Limb (tissue), 2 donors: ENCODE measurements at regions not wholly inside any gene's neighbourhood (a gene's known extent, or its start where the extent isn't known, plus 50 kb on each side); places are given as distances from the start of the nearest gene placed in this dataset.
"Not testable (repeated sequence)": the region's sequence is repeated elsewhere in the genome, so short reads cannot be mapped to it uniquely, and the experiment has no call there.

ENCODE experiments used
- DNase-seq, 2 donors: peaks; one replicate each; pipeline ENCODE4 v3.0.0-alpha.2; 2016; ENCODE audit errors: extremely low spot score in 2 of 2

DNA sequence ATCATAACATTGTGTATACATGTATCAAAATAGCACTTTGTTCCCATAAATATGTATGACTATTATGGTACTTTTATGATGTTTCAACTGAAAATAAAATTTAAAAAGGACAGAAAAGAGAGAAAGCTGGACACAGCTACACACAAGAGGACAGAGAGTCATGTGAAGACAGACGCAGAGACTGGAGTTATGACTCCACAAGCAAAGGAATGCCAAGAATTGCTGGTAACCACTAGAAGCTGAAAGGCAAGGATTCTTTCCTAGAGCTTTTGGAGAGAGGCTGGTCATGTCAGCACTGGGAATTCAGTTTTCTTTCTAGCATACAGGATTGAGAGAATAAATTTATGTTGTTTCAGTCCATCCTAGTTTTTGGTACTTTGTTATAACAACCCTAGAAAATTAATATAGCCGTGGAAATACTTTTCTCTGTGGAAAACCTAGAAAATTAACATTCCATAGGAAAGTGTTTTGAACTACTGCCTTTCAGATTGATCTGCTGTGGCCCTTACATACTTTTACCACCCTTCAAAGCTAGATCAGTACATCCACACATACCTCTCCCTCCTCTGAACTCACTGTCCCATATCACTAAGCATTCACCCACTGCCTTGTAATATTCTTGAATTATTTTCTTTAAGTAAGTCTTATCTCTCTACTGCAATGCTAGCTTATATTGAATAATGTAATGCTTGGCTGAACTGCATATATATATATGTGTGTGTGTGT lies 575.3 kb downstream of the IPMK start:
- DNase-seq, result peak in 1 of 2 donors; percentile 13

DNA sequence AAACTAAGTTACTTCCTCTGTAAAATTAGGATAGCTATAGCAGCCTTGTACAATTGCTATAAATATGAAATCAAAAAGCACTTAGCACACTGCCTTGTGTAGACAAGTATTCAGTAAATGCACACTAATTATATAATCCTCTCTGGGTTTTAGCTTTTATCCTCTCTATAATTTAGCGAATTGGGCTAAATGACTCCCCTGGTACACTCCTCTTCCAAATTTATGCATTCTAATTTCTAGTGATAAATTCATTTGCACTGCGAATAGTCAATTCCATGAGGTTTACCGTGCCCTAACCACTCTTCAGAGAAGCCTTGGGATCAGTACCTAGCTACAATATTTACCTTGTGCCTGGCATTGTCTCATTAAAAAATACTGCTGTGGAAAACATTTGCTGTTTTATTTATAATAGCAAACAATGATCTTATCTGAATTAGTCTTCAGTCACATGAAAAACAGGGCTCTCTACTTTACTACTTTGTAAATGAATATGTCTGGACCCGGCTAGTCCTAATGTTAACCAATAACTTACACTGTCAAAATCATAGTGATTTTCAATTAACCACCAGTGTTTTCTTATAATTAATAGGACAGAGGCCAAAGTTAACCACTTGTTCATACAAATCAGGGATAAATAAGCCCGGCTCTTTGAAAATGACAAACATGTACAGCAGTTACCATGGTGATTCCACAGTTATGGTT lies 577.9 kb downstream of the IPMK start:
- DNase-seq, result no peak

- no peak for DNase-seq
Observed at GRCh38 chr10:57679916-57680315, 587.8 kb downstream of the IPMK start.

- no peak for DNase-seq
Observed at GRCh38 chr10:57675125-57675524, 592.6 kb downstream of the IPMK start.

- no peak for DNase-seq
Observed at GRCh38 chr10:57673446-57673960, 594.2 kb downstream of the IPMK start.

GRCh38 chr10:57664815-57665214 lies 602.9 kb downstream of the IPMK start:
- no peak for DNase-seq

GRCh38 chr10:57663401-57663800 lies 604.3 kb downstream of the IPMK start:
- no peak for DNase-seq

DNA sequence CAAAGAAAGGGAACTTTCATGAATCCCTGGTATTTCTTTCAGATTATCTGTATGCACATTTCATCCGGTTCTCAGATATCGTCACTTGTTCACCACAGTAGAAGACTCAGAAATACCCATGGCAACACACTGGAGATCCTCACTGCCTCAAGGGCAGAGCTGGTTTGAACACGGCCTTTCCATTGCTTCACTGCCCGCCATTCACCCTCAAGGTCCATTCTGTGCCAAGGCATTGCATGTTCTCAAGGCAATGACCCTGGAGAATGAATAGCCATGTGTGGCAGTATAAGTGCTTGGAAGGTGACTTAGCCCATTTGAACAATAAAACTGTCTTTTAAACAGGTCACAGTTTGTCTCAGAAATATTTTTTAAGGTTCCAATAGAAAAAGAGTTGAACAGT lies 606.5 kb downstream of the IPMK start:
- no peak for DNase-seq

GRCh38 chr10:57657164-57657765 lies 610.4 kb downstream of the IPMK start:
- DNase-seq, result peak; percentile 44 to 65

DNA sequence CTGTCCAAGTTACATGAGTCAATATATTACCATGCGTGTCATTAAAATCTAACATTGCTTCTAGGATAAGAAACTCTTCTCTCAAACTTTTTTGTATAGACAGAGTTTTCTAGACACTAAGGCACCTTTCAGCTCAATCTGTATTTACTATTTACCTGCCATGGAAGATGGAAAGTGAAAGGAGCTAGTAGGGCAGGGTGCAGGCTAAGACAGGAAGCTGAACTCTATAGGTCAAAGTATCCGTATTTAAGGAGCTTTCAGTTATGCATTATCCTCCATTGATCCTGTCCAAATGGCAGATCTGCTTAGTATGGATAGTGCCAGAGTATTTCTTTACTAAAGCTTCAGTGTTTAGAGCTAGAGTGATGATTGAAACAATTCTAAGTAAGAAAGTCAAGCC lies 612.8 kb downstream of the IPMK start:
- DNase-seq, result no peak

DNA sequence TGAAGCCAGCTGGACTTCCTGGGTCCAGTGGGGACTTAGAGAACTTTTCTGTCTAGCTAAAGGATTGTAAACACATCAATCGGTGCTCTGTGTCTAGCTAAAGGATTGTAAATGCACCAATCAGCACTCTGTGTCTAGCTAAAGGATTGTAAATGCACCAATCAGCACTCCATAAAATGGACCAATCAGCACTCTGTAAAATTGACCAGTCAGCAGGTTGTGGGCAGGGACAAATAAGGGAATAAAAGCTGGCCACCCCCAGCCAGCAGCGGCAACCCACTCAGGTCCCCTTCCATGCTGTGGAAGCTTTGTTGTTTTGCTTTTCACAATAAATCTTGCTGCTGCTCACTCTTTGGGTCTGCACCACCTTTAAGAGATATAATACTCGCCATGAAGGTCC lies 622.6 kb downstream of the IPMK start:
- not testable (repeated sequence) for DNase-seq

DNA sequence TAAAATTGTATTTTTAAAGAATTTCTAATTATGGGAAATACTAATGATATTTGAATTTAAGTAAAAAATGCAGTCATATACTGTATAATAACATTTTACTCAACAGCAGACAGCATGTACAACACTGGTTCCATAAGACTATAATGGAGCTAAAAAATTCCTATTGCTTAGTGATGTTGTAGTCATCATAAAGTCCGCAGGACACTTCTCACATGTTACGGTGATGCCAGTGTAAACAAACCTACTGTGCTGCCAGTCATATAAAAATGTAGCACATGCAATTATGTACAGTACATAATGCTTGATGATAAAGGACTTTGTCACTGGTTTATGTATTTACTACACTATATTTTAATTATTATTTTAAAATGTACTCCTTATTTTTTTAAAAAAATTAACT lies 629.3 kb downstream of the IPMK start:
- DNase-seq, result no peak

DNA sequence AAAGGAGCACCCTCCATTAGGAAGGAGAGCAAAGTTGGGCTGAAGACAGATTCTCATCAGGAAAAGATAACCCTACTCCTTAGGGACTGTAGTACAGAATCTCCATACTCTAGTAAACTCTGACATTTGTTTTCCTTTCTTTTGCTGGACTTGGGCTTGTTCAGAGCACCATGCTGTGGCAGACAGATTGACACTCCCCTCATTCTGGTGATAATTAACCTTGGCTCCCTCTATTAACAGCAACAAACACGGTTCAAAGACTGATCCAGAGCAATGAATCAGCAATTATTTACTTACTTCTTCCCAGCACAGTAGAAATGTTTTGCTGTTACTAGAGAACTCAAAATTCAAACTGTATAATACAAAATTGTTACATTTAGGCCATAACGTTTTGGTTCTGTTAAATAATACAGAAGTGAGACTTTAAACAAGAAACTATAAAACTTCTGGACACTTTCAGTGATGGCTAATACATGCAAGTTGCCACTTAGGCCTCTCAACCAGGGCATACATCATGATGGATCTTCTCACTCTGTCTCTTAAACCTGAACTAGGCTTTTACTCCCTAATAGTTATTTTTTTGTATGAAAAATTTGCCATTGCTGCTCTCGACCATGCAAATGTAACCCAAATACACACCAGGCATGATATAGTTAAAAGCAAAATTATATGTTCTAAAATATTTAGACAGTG lies 639.0 kb downstream of the IPMK start:
- DNase-seq, result no peak

DNA sequence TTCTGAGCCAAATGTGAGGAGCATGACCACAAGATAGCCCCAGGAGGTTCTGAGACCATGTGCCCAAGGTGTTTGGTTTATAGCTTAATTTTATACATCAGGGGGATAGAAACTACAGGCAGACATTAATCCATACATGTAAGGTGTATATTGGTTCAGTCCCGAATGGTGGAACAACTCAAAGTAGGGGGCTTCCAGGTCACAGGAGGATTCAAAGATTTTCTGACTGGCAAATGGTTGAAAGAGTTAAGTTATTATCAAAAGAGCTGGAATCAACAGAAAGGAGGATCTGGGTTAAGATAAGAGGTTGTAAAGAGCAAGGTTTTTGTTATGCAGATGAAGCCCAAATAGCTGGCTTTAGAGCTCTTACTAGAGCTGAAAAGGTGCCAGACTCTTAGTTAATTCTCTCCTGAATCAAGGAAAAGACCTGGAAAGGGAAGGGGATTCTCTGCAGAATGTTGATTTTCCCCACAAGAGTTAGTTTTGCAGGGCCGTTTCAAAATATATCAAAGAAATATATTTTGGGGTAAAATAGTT lies 640.0 kb downstream of the IPMK start:
- no peak for DNase-seq

DNA sequence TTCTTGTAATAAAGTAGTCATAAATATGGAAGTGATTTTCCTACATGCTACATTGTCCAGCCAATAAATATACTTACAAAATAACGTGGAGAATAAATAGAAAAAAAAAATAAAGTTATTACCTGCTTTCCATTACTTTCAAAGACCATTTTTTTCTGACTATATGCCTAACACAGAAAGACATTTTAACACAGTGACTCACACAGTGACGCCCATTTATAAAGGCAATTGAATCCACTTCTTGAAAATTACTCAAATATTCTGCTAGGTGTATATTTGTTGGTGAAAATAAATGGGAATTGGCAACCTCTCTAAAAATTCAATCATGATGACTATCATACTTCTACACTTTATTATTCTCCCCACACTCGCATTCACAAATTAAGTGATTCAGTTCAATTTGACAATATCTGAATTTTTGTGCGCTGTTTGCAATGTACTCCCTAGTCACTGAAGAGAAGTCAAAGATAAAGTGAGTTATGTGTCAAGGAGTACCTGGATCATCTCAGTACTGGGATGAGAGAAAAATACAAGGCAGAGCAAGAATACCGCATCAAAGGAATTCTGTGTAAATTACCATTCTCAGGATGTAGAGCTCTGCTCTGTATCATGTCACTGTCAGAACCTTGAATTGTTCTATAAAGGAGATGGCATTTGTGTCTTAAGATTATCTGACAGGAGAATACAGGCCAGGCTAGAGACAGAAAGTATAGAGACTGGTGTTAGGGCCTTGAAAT lies 642.7 kb downstream of the IPMK start:
- DNase-seq, result no peak

DNA sequence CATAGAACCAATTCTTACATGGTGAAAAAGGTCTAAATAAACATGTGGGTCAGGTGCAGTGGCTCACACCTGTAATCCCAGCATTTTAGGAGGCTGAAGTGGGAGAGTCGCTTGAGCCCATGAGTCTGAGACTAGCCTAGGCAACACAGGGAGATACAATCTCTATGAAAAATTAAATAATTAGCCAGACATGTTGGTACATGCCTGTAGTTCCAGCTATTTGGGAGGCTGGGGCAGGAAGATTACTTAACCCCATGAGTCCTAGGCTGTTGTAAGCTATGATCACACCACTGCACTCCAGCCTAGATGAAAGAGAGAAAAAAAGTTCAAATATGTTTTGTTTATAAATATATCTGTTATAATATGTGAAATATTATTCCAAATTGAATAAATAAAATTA lies 643.6 kb downstream of the IPMK start:
- DNase-seq, result no peak

DNA sequence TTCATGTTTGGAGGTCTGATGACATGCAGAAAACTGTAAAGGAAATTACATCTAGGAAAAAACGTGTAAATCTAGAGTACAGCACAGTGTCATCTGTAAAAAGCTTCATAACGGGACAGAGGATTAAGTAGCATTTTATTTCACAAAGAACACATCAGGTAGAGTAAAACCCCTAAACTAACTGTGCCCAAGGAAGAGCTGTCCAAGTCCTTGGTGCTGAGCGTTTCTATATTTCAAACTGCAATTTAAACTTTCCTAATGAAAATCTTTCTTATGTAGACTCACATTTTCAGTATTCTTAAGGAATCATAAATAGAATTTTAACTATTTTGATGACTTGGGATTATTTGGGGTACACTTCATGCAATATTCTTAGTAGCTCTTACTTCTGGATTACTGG lies 646.2 kb downstream of the IPMK start:
- no peak for DNase-seq

- DNase-seq, result no peak
Observed at GRCh38 chr10:57605948-57606485, 661.7 kb downstream of the IPMK start.

DNA sequence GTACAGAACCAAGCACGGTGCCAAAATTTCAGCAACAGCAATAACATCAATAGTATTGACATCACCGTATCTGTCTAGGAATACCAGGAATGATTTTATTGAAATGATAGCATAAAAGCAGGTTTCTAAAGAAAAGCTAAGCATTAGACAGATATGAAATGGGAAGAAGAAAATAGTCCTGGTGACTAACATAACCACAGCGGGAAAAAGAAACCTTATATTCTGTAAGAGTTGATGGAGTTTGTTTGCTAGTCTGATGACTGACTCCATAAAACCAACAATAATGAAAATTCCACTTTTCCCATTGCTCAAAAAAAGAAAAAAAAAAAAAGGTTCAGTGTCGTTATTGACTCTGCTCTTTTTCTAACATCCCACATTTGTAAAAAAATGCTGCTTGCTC lies 668.3 kb downstream of the IPMK start:
- no peak for DNase-seq

- peak in 1 of 2 donors; percentile 7 for DNase-seq
Observed at GRCh38 chr10:57593983-57594573, 673.6 kb downstream of the IPMK start.
